Endothelial cell of umbilical vein (primary cell): ENCODE measurements at regions not wholly inside any gene's neighbourhood (a gene's known extent, or its start where the extent isn't known, plus 50 kb on each side); places are given as distances from the start of the nearest gene placed in this dataset.
"Not testable (repeated sequence)": the region's sequence is repeated elsewhere in the genome, so short reads cannot be mapped to it uniquely, and the experiment has no call there.

ENCODE experiments used
- BruUV-seq: library from RNA; stranded (reverse); fragments of 400-500 nt; replicated peaks from 2 replicates; lab custom pipeline; 2021; lab: Mats Ljungman, UMichigan
- CTCF ChIA-PET: fragments of 300-600, 350-600 bp; sonication (Branson Sonifier 250); formaldehyde crosslinking; loops from one replicate; lab custom pipeline; 2021; ENCODE audit warnings: antibody characterized with exemption, inconsistent platforms; lab: Charles Lee
- POLR2A ChIA-PET: fragments of 300-600, 350-600 bp; sonication (Branson Sonifier 250); formaldehyde crosslinking; loops from one replicate; lab custom pipeline; 2021; ENCODE audit warnings: antibody characterized with exemption, inconsistent platforms; lab: Charles Lee
- DNase-seq: peaks from one replicate; pipeline ENCODE4 v3.0.0-alpha.2; 2011; ENCODE audit warnings: low read depth, low spot score
- FAIRE-seq: peaks from 2 replicates; lab custom pipeline; 2011; peaks lifted over from hg19 to GRCh38; lab: Jason Lieb, UNC
- H2AFZ ChIP-seq: 2 replicates; pipeline ENCODE4 v1.6.0; 2012; ENCODE audit warnings: low read depth, low read length, control low read depth, inconsistent platforms
- H3K27ac ChIP-seq: 2 replicates; pipeline ENCODE4 v1.5.1; 2011; ENCODE audit warnings: low read depth, mild to moderate bottlenecking, control low read depth, low read length, moderate library complexity; ENCODE audit not compliant: insufficient read depth
- H3K27me3 ChIP-seq, 2 experiments: 2 replicates each; pipeline versions ENCODE4 v1.6.0 to v1.6.1; 2011; ENCODE audit warnings: low read length in 2 of 2, mixed read lengths in 1 of 2; ENCODE audit not compliant: control insufficient read depth in 2 of 2, insufficient read depth in 2 of 2
- H3K36me3 ChIP-seq, 2 experiments: 2 replicates in 1 of 2; 3 replicates in 1 of 2; pipeline ENCODE4 v1.5.1; 2011; ENCODE audit warnings: low read length in 2 of 2, mild to moderate bottlenecking in 1 of 2, moderate library complexity in 1 of 2; ENCODE audit not compliant: control insufficient read depth in 2 of 2, insufficient read depth in 2 of 2; ENCODE audit errors: extremely low read depth in 1 of 2
- H3K4me1 ChIP-seq: 3 replicates; pipeline ENCODE4 v1.5.1; 2011; ENCODE audit warnings: mild to moderate bottlenecking, low read length; ENCODE audit not compliant: control insufficient read depth, insufficient read depth; ENCODE audit errors: extremely low read depth
- H3K4me2 ChIP-seq: 2 replicates; pipeline ENCODE4 v1.6.1; 2011; ENCODE audit warnings: low read length, control low read depth, mixed read lengths; ENCODE audit not compliant: insufficient read depth
- H3K4me3 ChIP-seq, 3 experiments: fragments of 200-600 bp in 1 of 3; sonication (generic), shearing (Covaris generic) in 1 of 3; replicated peaks in 1 of 3; 2 replicates each; pipeline ENCODE4 v1.5.1; 2011 to 2016; ENCODE audit warnings: control low read depth in 3 of 3, low read length in 3 of 3, mild to moderate bottlenecking in 2 of 3, inconsistent platforms in 1 of 3, low read depth in 1 of 3, moderate library complexity in 1 of 3; ENCODE audit not compliant: insufficient read depth in 1 of 3
- H3K79me2 ChIP-seq: 2 replicates; pipeline ENCODE4 v1.6.0; 2012; ENCODE audit warnings: low read length, inconsistent platforms; ENCODE audit not compliant: control insufficient read depth, insufficient read depth
- H3K9ac ChIP-seq: replicated peaks from 2 replicates; pipeline ENCODE3; 2011; ENCODE audit warnings: low read length, control low read depth; ENCODE audit not compliant: insufficient read depth; ENCODE audit errors: extremely low read depth
- H3K9me1 ChIP-seq: replicated peaks from 3 replicates; pipeline ENCODE4 v1.6.0; 2011; ENCODE audit warnings: mild to moderate bottlenecking, low read length; ENCODE audit not compliant: control insufficient read depth, insufficient read depth; ENCODE audit errors: extremely low read depth
- H3K9me3 ChIP-seq: replicated peaks from 2 replicates; pipeline ENCODE4 v1.5.1; 2012; ENCODE audit warnings: low read length, inconsistent platforms; ENCODE audit not compliant: control insufficient read depth, insufficient read depth
- H4K20me1 ChIP-seq: replicated peaks from 2 replicates; pipeline ENCODE3; 2011; ENCODE audit warnings: mild to moderate bottlenecking, low read length; ENCODE audit not compliant: control insufficient read depth, insufficient read depth; ENCODE audit errors: extremely low read depth
- EZH2 ChIP-seq: IDR thresholded peaks from 2 replicates; pipeline ENCODE4 v1.6.1; 2012; ENCODE audit warnings: borderline replicate concordance, low read depth, mild to moderate bottlenecking, moderate library complexity, low read length, inconsistent platforms; ENCODE audit not compliant: severe bottlenecking
- FOS ChIP-seq: IDR thresholded peaks from 2 replicates; pipeline ENCODE4 v1.6.1; 2011; ENCODE audit warnings: mild to moderate bottlenecking, low read length, moderate library complexity, borderline replicate concordance; ENCODE audit not compliant: insufficient read depth
- GATA2 ChIP-seq: IDR thresholded peaks from 2 replicates; pipeline ENCODE4 v1.7.0; 2011; ENCODE audit warnings: low read depth, mild to moderate bottlenecking, moderate library complexity, mixed read lengths, low read length; ENCODE audit not compliant: insufficient read length, insufficient read depth
- JUN ChIP-seq: IDR thresholded peaks from 2 replicates; pipeline ENCODE4 v1.6.1; 2011; ENCODE audit warnings: borderline replicate concordance, low read depth; ENCODE audit not compliant: insufficient read length, insufficient read depth
- MYC ChIP-seq: IDR thresholded peaks from one replicate; pipeline ENCODE4 v1.6.1; 2011; ENCODE audit warnings: mild to moderate bottlenecking, low read depth, low read length
- POLR2A ChIP-seq: IDR thresholded peaks from 2 replicates; pipeline ENCODE4 v1.6.1; 2012; ENCODE audit warnings: low read depth, mild to moderate bottlenecking, control low read depth, low read length
- POLR2AphosphoS5 ChIP-seq: IDR thresholded peaks from 2 replicates; pipeline ENCODE4 v1.6.1; 2012; ENCODE audit warnings: low read depth, mild to moderate bottlenecking, control low read depth, low read length, moderate library complexity; ENCODE audit not compliant: insufficient read depth
- dilution Hi-C: fragments of 300-500 bp; cut with MboI; formaldehyde crosslinking; loops from one replicate; pipeline ENCODE4 v1.15.0; 2019; ENCODE audit warnings: low sequenced_read_pairs; ENCODE audit not compliant: extremely low pct_ligation_motif_present
- intact Hi-C: fragments of 100-400 bp; cut with micrococcal nuclease; formaldehyde crosslinking; loops from one replicate; pipeline ENCODE4 v1.10.0; 2022
- TF ChIP-seq, protein P1 (sequence below): IDR thresholded peaks from 2 replicates; pipeline ENCODE4 v1.6.1; 2011; ENCODE audit not compliant: insufficient read depth, insufficient read length
- TF ChIP-seq, protein P2 (sequence below), 2 donors: IDR thresholded peaks; 1 replicate in 1 of 2; 2 replicates in 1 of 2; pipeline ENCODE4 v1.5.1; 2011; ENCODE audit warnings: low read length in 2 of 2, mild to moderate bottlenecking in 2 of 2, moderate library complexity in 2 of 2, control low read depth in 1 of 2, inconsistent platforms in 1 of 2, low read depth in 1 of 2; ENCODE audit not compliant: insufficient read depth in 1 of 2; ENCODE audit errors: extremely low read depth in 1 of 2

DNA sequence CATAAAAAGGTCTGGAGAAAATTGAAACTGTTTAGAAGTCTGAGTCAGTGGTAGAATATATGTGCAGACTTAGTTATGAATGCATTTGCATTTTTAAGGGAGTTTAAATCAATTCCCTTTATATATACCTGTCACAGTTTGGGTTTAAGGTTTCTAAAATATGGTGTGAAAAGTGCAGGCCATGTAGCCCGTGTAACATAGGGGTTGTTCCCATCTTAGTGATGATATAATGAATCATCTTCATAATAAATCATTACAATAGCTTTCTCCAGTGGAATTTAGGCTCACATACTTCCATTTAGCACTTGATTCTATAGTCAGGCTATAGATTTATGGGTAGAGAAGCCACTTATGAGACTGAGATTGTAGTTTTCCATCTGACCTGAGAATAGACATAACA, 1162.4 kb downstream of the SLC16A7 start:
- Histone ChIP-seq H3K9ac (no peak overlapping the region), H4K20me1 (no peaks in the 10 kb centered on the region), H3K4me1 (no peaks in the 10 kb centered on the region), H3K4me3 (no peak overlapping the region), H3K27ac (no peak overlapping the region), H2AFZ (no peak overlapping the region), H3K79me2 (no peaks in the 10 kb centered on the region), H3K9me1 (no peaks in the 10 kb centered on the region), H3K9me3 (no peaks in the 10 kb centered on the region), H3K36me3 (no peaks in the 10 kb centered on the region), H3K27me3 (no peaks in the 10 kb centered on the region), H3K4me2 (no peak overlapping the region)
- DNase-seq (no peak), FAIRE-seq (no peak)
- ChIA-PET POLR2A (no interaction called here), CTCF (no interaction called here)
- no TSS peak for BruUV-seq
- intact Hi-C loops (no loop called here), dilution Hi-C loops (no loop called here)
- TF ChIP-seq MYC (no peak), GATA2 (no peak)
- TF ChIP-seq, protein P1, sequence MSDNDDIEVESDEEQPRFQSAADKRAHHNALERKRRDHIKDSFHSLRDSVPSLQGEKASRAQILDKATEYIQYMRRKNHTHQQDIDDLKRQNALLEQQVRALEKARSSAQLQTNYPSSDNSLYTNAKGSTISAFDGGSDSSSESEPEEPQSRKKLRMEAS: no peak

DNA sequence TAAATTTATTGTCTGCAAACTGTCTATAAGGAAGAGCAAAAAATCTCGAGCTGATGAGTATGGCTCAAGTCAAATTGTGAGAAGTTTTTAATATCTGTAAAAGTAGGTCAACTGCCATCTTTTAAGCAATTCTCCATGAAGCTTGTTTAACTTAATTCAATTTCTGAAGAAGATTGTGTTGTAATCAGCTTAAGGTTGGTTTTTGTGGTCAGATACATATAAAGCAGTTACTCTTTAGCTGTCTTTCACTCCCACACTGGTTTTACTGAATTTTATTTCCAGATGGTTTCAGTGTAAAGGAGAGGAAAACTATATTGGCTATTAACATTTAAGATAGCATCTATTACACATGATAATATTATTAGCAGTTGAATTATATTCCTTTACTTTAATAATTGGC, 1165.1 kb downstream of the SLC16A7 start:
- Histone ChIP-seq H3K9ac (no peak overlapping the region), H4K20me1 (no peaks in the 10 kb centered on the region), H3K27me3 (no peaks in the 10 kb centered on the region), H2AFZ (no peak overlapping the region), H3K4me1 (no peaks in the 10 kb centered on the region), H3K79me2 (no peaks in the 10 kb centered on the region), H3K4me2 (no peak overlapping the region), H3K4me3 (no peak overlapping the region), H3K36me3 (no peaks in the 10 kb centered on the region), H3K9me3 (no peaks in the 10 kb centered on the region), H3K27ac (no peak overlapping the region), H3K9me1 (no peaks in the 10 kb centered on the region)
- no TSS peak for BruUV-seq
- DNase-seq (no peak), FAIRE-seq (no peak)
- intact Hi-C loops (no loop called here), dilution Hi-C loops (no loop called here)
- CTCF ChIA-PET: no interaction called here
- TF ChIP-seq MYC (no peak), GATA2 (no peak), POLR2A (no peak), FOS (no peak), POLR2AphosphoS5 (no peak), EZH2 (no peak), JUN (no peak)
- TF ChIP-seq, protein P2, sequence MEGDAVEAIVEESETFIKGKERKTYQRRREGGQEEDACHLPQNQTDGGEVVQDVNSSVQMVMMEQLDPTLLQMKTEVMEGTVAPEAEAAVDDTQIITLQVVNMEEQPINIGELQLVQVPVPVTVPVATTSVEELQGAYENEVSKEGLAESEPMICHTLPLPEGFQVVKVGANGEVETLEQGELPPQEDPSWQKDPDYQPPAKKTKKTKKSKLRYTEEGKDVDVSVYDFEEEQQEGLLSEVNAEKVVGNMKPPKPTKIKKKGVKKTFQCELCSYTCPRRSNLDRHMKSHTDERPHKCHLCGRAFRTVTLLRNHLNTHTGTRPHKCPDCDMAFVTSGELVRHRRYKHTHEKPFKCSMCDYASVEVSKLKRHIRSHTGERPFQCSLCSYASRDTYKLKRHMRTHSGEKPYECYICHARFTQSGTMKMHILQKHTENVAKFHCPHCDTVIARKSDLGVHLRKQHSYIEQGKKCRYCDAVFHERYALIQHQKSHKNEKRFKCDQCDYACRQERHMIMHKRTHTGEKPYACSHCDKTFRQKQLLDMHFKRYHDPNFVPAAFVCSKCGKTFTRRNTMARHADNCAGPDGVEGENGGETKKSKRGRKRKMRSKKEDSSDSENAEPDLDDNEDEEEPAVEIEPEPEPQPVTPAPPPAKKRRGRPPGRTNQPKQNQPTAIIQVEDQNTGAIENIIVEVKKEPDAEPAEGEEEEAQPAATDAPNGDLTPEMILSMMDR (IDR thresholded peaks at IDR 0.05; ENCODE audit: extremely low read depth in 1 of 2, insufficient read depth in 1 of 2, low read depth in 1 of 2, low read length in 2 of 2): no peak
- TF ChIP-seq, protein P1: no peak
- POLR2A ChIA-PET: no interaction called here

DNA sequence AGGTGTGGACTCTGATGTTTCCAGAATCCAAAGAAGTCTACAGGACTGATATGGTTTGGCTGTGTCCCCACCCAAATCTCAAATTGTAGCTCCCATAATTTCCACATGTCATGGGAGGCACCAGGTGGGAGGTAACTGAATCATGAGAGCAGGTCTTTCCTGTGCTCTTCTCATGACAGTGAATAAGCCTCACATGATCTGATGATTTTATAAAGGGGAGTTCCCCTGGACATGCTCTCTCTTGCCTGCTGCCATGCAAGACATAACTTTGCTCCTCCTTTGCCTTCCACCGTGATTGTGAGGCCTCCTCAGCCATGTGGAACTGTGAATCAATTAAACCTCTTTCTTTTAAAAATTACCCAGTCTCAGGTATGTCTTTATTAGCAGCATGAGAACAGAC, 1205.3 kb downstream of the SLC16A7 start:
- dilution Hi-C loops, H3K4me1 ChIP-seq, DNase-seq, H3K4me3 ChIP-seq, H3K9ac ChIP-seq, H4K20me1 ChIP-seq, POLR2A ChIA-PET, FAIRE-seq, BruUV-seq, CTCF ChIA-PET, H3K27me3 ChIP-seq, H3K9me1 ChIP-seq, H3K4me2 ChIP-seq, H2AFZ ChIP-seq, H3K9me3 ChIP-seq, H3K79me2 ChIP-seq, H3K27ac ChIP-seq, intact Hi-C loops, H3K36me3 ChIP-seq: not testable (repeated sequence)
